ENCODE measurements at regions not wholly inside any gene's neighbourhood (a gene's known extent, or its start where the extent isn't known, plus 50 kb on each side); places are given as distances from the start of the nearest gene placed in this dataset.

- H3K4ac ChIP-seq (ENCODE audit: low read length) = no peak overlapping the region
- H3K4me1 ChIP-seq (ENCODE audit: control insufficient read depth in 2 of 2, insufficient read depth in 1 of 2, low read depth in 1 of 2, low read length in 2 of 2) = peaks cover 5 to 19% of the 10 kb centered on the region in 2 donors
- peaks cover 10% of the 10 kb centered on the region for H3K79me1 ChIP-seq (ENCODE audit: low read depth, low read length)
- WGBS, 2 donors (ENCODE audit: extremely low coverage in 2 of 2, insufficient read length in 2 of 2, insufficient replicate concordance in 1 of 2) = no CpG with 5 or more reads among the region's 27 CpGs
- no peak for DNase-seq (ENCODE audit: low spot score)
- H2AK5ac ChIP-seq (ENCODE audit: low read depth, low read length) = no peak overlapping the region
- H3K18ac ChIP-seq (ENCODE audit: low read length) = peak overlapping the region; percentile 49
- no peak overlapping the region for H3K9ac ChIP-seq (ENCODE audit: low read depth, low read length, poor library complexity)
- H3K36me3 ChIP-seq (replicated peaks in 1 of 2; ENCODE audit: control insufficient read depth in 2 of 2, insufficient read depth in 2 of 2, low read length in 2 of 2) = peaks cover 38 to 75% of the 10 kb centered on the region in 2 donors
- H4K91ac ChIP-seq (ENCODE audit: low read depth, low read length, poor library complexity) = no peak overlapping the region
- no peak overlapping the region for H2BK15ac ChIP-seq (ENCODE audit: low read length)
- H3K27me3 ChIP-seq (ENCODE audit: control insufficient read depth in 3 of 3, insufficient read depth in 3 of 3, low read depth in 1 of 3, low read length in 3 of 3) = no peaks in the 10 kb centered on the region
- H2BK120ac ChIP-seq (ENCODE audit: low read depth, low read length) = no peak overlapping the region
- no peak overlapping the region for H2BK5ac ChIP-seq (ENCODE audit: low read length)
- H3K14ac ChIP-seq (ENCODE audit: low read length) = no peak overlapping the region
- peaks cover 18 to 30% of the 10 kb centered on the region in 2 donors for H3K9me3 ChIP-seq (replicated peaks in 1 of 2; ENCODE audit: control insufficient read depth in 2 of 2, insufficient read depth in 1 of 2, low read depth in 1 of 2, low read length in 2 of 2)
- no peak overlapping the region for H3K4me3 ChIP-seq (ENCODE audit: low read length in 2 of 2)
- no peak overlapping the region for H2AFZ ChIP-seq (ENCODE audit: low read length)
- H3K27ac ChIP-seq (replicated peaks; ENCODE audit: low read length) = no peak overlapping the region
- no peak overlapping the region for H2BK12ac ChIP-seq (ENCODE audit: low read length)
- no peak overlapping the region for H4K8ac ChIP-seq (ENCODE audit: low read depth, low read length)
- peak overlapping the region; percentile 32 for H3K23ac ChIP-seq (ENCODE audit: low read depth, low read length, poor library complexity)
- no peak overlapping the region for H3K4me2 ChIP-seq (ENCODE audit: insufficient read depth, low read length, poor library complexity, severe bottlenecking)
These were observed 89.2 kb downstream of the PTPRS start for GRCh38 chr19:5251096-5252065.

- Histone ChIP-seq H2AFZ (ENCODE audit: low read length) (no peak overlapping the region), H3K4ac (ENCODE audit: low read length) (no peak overlapping the region), H2BK120ac (ENCODE audit: low read depth, low read length) (no peak overlapping the region), H4K8ac (ENCODE audit: low read depth, low read length) (no peak overlapping the region), H3K23ac (ENCODE audit: low read depth, low read length, poor library complexity) (no peak overlapping the region), H3K27me3 (ENCODE audit: control insufficient read depth in 3 of 3, insufficient read depth in 3 of 3, low read depth in 1 of 3, low read length in 3 of 3) (no peaks in the 10 kb centered on the region), H3K4me3 (ENCODE audit: low read length in 2 of 2) (no peak overlapping the region), H4K91ac (ENCODE audit: low read depth, low read length, poor library complexity) (no peak overlapping the region), H3K18ac (ENCODE audit: low read length) (no peak overlapping the region), H2BK12ac (ENCODE audit: low read length) (no peak overlapping the region), H2AK5ac (ENCODE audit: low read depth, low read length) (no peak overlapping the region), H3K36me3 (replicated peaks in 1 of 2; ENCODE audit: control insufficient read depth in 2 of 2, insufficient read depth in 2 of 2, low read length in 2 of 2) (peaks cover 34 to 75% of the 10 kb centered on the region in 2 donors), H3K79me1 (ENCODE audit: low read depth, low read length) (peaks cover 13% of the 10 kb centered on the region), H3K14ac (ENCODE audit: low read length) (no peak overlapping the region), H3K9ac (ENCODE audit: low read depth, low read length, poor library complexity) (peak overlapping the region; percentile 24), H2BK5ac (ENCODE audit: low read length) (no peak overlapping the region), H3K9me3 (replicated peaks in 1 of 2; ENCODE audit: control insufficient read depth in 2 of 2, insufficient read depth in 1 of 2, low read depth in 1 of 2, low read length in 2 of 2) (peaks cover 12 to 19% of the 10 kb centered on the region in 2 donors), H3K4me1 (ENCODE audit: control insufficient read depth in 2 of 2, insufficient read depth in 1 of 2, low read depth in 1 of 2, low read length in 2 of 2) (peaks cover 5 to 19% of the 10 kb centered on the region in 2 donors), H2BK15ac (ENCODE audit: low read length) (no peak overlapping the region), H3K4me2 (ENCODE audit: insufficient read depth, low read length, poor library complexity, severe bottlenecking) (no peak overlapping the region), H3K27ac (replicated peaks; ENCODE audit: low read length) (no peak overlapping the region)
- no CpG with 5 or more reads among the region's 23 CpGs for WGBS, 2 donors (ENCODE audit: extremely low coverage in 2 of 2, insufficient read length in 2 of 2, insufficient replicate concordance in 1 of 2)
- DNase-seq (ENCODE audit: low spot score) = no peak
These were observed 90.4 kb downstream of the PTPRS start for GRCh38 chr19:5250127-5250659.

GRCh38 chr19:5249526-5249925 is 91.1 kb downstream of the PTPRS start:
- H2BK15ac ChIP-seq (ENCODE audit: low read length) = no peak overlapping the region
- H3K27ac ChIP-seq (replicated peaks; ENCODE audit: low read length) = no peak overlapping the region
- no peak overlapping the region for H3K14ac ChIP-seq (ENCODE audit: low read length)
- DNase-seq (ENCODE audit: low spot score) = no peak
- H2AFZ ChIP-seq (ENCODE audit: low read length) = no peak overlapping the region
- H4K91ac ChIP-seq (ENCODE audit: low read depth, low read length, poor library complexity) = no peak overlapping the region
- H2BK12ac ChIP-seq (ENCODE audit: low read length) = no peak overlapping the region
- H3K79me1 ChIP-seq (ENCODE audit: low read depth, low read length) = peaks cover 9% of the 10 kb centered on the region
- H3K27me3 ChIP-seq (ENCODE audit: control insufficient read depth in 3 of 3, insufficient read depth in 3 of 3, low read depth in 1 of 3, low read length in 3 of 3) = no peaks in the 10 kb centered on the region
- peaks cover 28 to 71% of the 10 kb centered on the region in 2 donors for H3K36me3 ChIP-seq (replicated peaks in 1 of 2; ENCODE audit: control insufficient read depth in 2 of 2, insufficient read depth in 2 of 2, low read length in 2 of 2)
- H2AK5ac ChIP-seq (ENCODE audit: low read depth, low read length) = no peak overlapping the region
- H2BK120ac ChIP-seq (ENCODE audit: low read depth, low read length) = no peak overlapping the region
- no peak overlapping the region for H3K18ac ChIP-seq (ENCODE audit: low read length)
- no peak overlapping the region for H4K8ac ChIP-seq (ENCODE audit: low read depth, low read length)
- no peak overlapping the region for H3K4me3 ChIP-seq (ENCODE audit: low read length in 2 of 2)
- no peak overlapping the region for H3K4me2 ChIP-seq (ENCODE audit: insufficient read depth, low read length, poor library complexity, severe bottlenecking)
- H3K9me3 ChIP-seq (replicated peaks in 1 of 2; ENCODE audit: control insufficient read depth in 2 of 2, insufficient read depth in 1 of 2, low read depth in 1 of 2, low read length in 2 of 2) = peaks cover 5 to 12% of the 10 kb centered on the region in 2 donors
- H3K4me1 ChIP-seq (ENCODE audit: control insufficient read depth in 2 of 2, insufficient read depth in 1 of 2, low read depth in 1 of 2, low read length in 2 of 2) = peaks cover 5 to 19% of the 10 kb centered on the region in 2 donors
- no peak overlapping the region for H3K23ac ChIP-seq (ENCODE audit: low read depth, low read length, poor library complexity)
- no peak overlapping the region for H3K9ac ChIP-seq (ENCODE audit: low read depth, low read length, poor library complexity)
- no peak overlapping the region for H3K4ac ChIP-seq (ENCODE audit: low read length)
- H2BK5ac ChIP-seq (ENCODE audit: low read length) = no peak overlapping the region
- no CpG with 5 or more reads among the region's 3 CpGs for WGBS, 2 donors (ENCODE audit: extremely low coverage in 2 of 2, insufficient read length in 2 of 2, insufficient replicate concordance in 1 of 2)

Data from neuronal stem cell (in vitro differentiated cells).